ENCODE measurements at regions not wholly inside any gene's neighbourhood (a gene's known extent, or its start where the extent isn't known, plus 50 kb on each side); places are given as distances from the start of the nearest gene placed in this dataset.

DNA sequence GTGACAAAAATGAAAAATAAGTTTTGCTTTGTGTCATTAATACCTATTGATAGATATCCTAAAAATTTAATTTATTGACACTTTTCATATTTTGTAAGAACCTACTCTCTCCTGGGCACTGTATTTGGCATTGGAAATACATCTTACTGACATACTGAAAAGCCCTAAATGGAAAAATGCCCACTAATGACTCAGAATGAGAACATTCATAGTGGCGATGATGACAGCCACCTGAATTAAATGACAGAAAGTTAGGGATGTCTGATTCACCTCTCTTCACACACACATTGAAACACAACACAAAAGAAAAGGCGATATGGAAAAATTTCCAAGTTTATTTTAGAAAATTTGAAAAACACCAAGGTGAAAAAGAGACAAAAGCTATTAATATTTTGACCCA lies 992.3 kb downstream of the STPG2 start:
- H3K27ac Mint-ChIP-seq = no peak overlapping the region
- no peaks in the 10 kb centered on the region for H3K36me3 Mint-ChIP-seq (ENCODE audit: low read depth)
- H3K27me3 Mint-ChIP-seq = no peaks in the 10 kb centered on the region
- H3K9me3 Mint-ChIP-seq = no peaks in the 10 kb centered on the region
- intact Hi-C loops (cut with micrococcal nuclease) = no loop called here
- no peaks in the 10 kb centered on the region for H3K4me1 Mint-ChIP-seq (ENCODE audit: low read depth)
- H3K4me3 Mint-ChIP-seq = no peak overlapping the region

DNA sequence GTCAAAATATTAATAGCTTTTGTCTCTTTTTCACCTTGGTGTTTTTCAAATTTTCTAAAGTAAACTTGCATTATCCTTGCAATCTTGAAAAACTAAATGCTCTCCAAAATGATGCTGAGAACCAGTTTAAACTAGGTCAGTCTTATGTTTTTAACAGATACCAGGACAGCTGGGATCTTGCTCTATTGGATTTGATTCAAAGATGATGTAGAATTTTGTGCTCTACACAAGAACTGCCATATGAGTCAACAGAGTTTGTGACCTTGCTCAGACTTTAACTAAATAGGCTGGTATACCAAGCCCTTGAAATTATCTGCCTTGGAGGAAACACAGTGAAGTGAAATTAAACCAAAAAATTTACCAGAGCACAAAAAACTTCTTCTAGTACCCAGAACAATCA lies 991.1 kb downstream of the STPG2 start:
- H3K27me3 Mint-ChIP-seq = no peaks in the 10 kb centered on the region
- H3K4me3 Mint-ChIP-seq = no peak overlapping the region
- H3K27ac Mint-ChIP-seq = no peak overlapping the region
- H3K36me3 Mint-ChIP-seq (ENCODE audit: low read depth) = no peaks in the 10 kb centered on the region
- intact Hi-C loops (cut with micrococcal nuclease) = no loop called here
- no peaks in the 10 kb centered on the region for H3K4me1 Mint-ChIP-seq (ENCODE audit: low read depth)
- H3K9me3 Mint-ChIP-seq = no peaks in the 10 kb centered on the region

DNA sequence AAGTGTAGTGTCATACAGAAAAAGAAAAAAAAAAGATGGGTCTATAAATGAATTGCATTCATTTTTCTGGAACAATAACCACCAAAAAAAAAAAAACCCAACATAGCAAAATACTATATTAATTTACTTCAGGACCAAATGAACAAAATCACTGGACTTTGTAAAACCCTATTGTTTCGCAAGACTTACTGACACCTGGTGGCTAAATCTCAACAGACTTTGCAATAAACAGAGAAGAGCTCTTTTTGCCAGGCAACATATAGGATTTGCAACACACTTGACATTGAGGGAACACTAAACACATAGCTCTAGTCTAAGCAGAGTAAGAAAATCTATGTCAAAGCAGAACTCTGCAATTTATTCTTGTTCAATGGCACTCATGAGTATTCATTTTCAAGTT lies 990.2 kb downstream of the STPG2 start:
- Mint-ChIP-seq H3K4me3 (no peak overlapping the region), H3K27me3 (no peaks in the 10 kb centered on the region), H3K27ac (no peak overlapping the region), H3K9me3 (no peaks in the 10 kb centered on the region), H3K4me1 (ENCODE audit: low read depth) (no peaks in the 10 kb centered on the region), H3K36me3 (ENCODE audit: low read depth) (no peaks in the 10 kb centered on the region)
- intact Hi-C loops (cut with micrococcal nuclease) = no loop called here

DNA sequence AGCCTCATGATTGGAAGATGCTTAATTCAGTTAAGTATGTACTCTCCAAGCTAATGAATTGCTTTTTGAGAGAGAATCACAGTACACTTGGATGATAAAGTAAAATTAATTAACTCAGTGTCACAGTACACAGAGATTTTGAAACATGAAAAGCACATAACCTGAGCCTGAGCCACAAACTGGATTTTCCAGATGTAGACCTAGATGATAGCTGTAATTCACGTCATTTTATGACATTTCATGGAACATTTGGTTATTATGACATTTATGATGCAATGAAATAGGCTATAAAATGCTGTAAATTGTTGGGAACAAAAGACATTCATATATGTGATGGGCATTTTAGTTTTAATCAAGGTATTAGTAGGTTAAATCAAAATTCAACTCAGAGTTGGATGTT lies 983.7 kb downstream of the STPG2 start:
- H3K4me1 Mint-ChIP-seq (ENCODE audit: low read depth) = no peaks in the 10 kb centered on the region
- H3K4me3 Mint-ChIP-seq = no peak overlapping the region
- H3K36me3 Mint-ChIP-seq (ENCODE audit: low read depth) = no peaks in the 10 kb centered on the region
- intact Hi-C loops (cut with micrococcal nuclease) = no loop called here
- H3K9me3 Mint-ChIP-seq = peaks cover 8% of the 10 kb centered on the region
- no peaks in the 10 kb centered on the region for H3K27me3 Mint-ChIP-seq
- no peak overlapping the region for H3K27ac Mint-ChIP-seq

DNA sequence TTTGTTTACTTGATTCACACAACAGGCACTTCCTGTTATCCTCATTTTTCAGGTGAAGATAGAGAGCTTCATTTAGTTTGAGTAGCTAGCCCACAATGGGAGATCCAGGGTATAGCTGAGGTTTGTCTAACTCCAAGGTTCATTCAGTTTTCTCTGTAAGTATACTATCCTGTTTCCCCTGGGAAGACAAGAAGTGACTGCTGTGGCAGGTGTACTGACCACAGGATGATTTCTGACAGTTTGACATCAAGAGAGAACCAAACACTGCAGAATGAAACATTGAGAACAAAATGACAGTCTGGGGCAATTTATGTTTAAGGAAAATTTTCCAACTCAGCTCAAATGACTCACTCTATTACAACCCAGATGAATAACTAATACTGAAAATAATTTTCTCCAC lies 958.0 kb downstream of the STPG2 start:
- H3K9me3 Mint-ChIP-seq = peaks cover 34% of the 10 kb centered on the region
- no peak overlapping the region for H3K27ac Mint-ChIP-seq
- no peaks in the 10 kb centered on the region for H3K4me1 Mint-ChIP-seq (ENCODE audit: low read depth)
- H3K36me3 Mint-ChIP-seq (ENCODE audit: low read depth) = no peaks in the 10 kb centered on the region
- no peaks in the 10 kb centered on the region for H3K27me3 Mint-ChIP-seq
- intact Hi-C loops (cut with micrococcal nuclease) = no loop called here
- no peak overlapping the region for H3K4me3 Mint-ChIP-seq

DNA sequence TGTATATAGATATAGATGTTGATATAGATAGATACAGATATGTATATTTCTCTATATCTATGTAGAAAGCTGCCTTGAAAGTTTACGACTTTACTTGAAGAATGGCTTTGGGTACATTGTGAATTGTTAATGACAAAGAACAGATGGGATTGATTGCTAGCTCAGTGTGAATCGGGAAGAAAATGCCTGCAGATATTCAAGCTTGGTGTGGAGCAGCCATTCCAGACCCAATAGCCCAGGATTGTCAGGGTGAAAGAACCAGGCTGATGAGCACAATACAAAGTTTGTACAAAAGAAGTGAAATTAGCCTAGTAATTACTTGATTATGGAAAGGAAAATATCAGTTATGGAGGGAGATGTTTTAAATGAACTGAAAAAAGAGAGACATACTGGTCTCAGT lies 946.2 kb downstream of the STPG2 start:
- Mint-ChIP-seq H3K27me3 (no peaks in the 10 kb centered on the region), H3K9me3 (peaks cover 29% of the 10 kb centered on the region), H3K27ac (no peak overlapping the region), H3K36me3 (ENCODE audit: low read depth) (no peaks in the 10 kb centered on the region), H3K4me1 (ENCODE audit: low read depth) (no peaks in the 10 kb centered on the region), H3K4me3 (no peak overlapping the region)
- intact Hi-C loops (cut with micrococcal nuclease) = no loop called here

DNA sequence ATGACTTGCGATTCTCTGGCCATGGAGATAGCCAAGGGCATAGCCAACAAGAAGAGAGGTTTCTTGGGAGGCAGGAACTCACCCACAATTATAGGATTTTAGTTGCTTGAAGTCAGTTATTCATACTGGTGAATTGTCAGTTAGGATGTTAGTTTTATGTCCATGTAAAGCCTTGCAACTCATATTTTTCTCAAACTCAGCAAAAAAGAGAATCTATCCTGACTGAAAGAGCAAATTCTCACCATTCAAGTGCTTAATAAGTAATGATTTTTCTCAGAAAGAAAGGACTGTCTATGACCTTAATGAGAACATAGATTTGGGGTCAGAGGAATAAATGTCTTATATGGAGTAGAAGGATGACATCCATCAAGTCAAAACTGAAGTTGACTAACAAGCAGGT lies 934.5 kb downstream of the STPG2 start:
- H3K4me1 Mint-ChIP-seq (ENCODE audit: low read depth) = no peaks in the 10 kb centered on the region
- intact Hi-C loops (cut with micrococcal nuclease) = no loop called here
- peaks cover 20% of the 10 kb centered on the region for H3K9me3 Mint-ChIP-seq
- no peak overlapping the region for H3K4me3 Mint-ChIP-seq
- no peak overlapping the region for H3K27ac Mint-ChIP-seq
- H3K27me3 Mint-ChIP-seq = no peaks in the 10 kb centered on the region
- no peaks in the 10 kb centered on the region for H3K36me3 Mint-ChIP-seq (ENCODE audit: low read depth)

DNA sequence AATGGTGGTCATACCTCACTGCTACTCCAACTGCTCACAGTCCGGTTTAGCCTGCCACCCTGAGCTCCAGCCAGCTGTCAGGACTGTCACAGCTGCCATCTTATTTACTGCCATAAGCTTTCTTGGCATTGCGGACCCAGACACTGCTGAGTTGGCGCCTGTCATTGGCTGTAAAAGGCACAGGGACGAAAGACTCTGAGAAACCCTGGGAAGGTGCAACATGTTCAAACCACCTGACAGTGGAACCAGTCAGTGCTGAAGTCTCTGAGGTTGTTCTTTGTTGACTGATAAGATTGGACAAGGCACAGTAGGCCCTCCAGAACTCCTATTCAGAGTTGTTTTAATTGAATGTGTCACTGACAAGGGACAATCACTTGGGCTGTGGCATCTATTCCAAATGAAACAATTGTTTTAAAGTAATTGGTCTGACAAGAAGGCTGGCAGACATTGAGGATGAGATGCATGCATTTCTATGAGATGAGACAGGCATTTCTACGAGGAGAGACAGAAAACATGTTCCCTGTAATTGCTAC lies 927.8 kb downstream of the STPG2 start:
- intact Hi-C loops (cut with micrococcal nuclease) = no loop called here
- Mint-ChIP-seq H3K4me3 (no peak overlapping the region), H3K36me3 (ENCODE audit: low read depth) (no peaks in the 10 kb centered on the region), H3K27ac (no peak overlapping the region), H3K9me3 (peaks cover 24% of the 10 kb centered on the region), H3K27me3 (no peaks in the 10 kb centered on the region), H3K4me1 (ENCODE audit: low read depth) (no peaks in the 10 kb centered on the region)

DNA sequence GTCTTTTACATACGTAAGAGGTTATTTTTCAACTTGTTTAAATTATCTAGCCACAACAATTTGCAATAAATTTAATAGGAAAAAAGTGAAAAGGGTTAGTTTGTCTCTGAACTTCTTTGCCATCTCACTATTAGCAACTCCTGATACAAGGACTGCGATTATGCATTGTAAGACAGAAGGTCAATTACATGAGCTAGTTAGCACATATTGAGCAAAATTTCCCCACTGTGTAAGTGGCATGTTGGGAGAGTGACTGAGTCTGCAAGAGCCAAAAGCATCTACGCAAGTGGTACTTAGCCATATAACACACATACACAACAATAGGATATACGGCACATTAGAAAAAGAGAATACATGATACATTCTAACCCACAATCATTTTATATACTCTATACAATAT lies 927.2 kb downstream of the STPG2 start:
- H3K9me3 Mint-ChIP-seq = peaks cover 24% of the 10 kb centered on the region
- no peaks in the 10 kb centered on the region for H3K27me3 Mint-ChIP-seq
- no peak overlapping the region for H3K27ac Mint-ChIP-seq
- intact Hi-C loops (cut with micrococcal nuclease) = no loop called here
- H3K4me3 Mint-ChIP-seq = no peak overlapping the region
- H3K4me1 Mint-ChIP-seq (ENCODE audit: low read depth) = no peaks in the 10 kb centered on the region
- H3K36me3 Mint-ChIP-seq (ENCODE audit: low read depth) = no peaks in the 10 kb centered on the region

DNA sequence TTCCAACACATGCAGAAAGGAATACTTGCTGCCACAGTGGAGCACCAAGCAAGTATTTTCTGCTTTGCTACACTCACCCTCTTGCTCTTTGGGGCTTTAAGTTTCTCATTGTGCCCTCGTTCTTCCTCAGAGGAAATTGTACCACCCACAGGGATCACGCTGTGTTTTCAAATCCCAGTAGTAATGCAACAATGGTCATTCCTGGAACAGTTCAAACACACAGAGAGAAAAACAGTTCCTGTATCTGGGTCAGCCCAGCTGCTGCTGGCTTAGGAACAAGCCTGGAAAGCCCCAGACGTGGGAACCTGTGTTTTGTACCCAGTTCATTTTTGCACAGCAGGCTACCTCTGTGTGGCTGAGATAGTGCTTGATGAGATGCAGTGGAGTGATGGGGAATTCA lies 907.8 kb downstream of the STPG2 start:
- H3K36me3 Mint-ChIP-seq (ENCODE audit: low read depth) = no peaks in the 10 kb centered on the region
- intact Hi-C loops (cut with micrococcal nuclease) = no loop called here

DNA sequence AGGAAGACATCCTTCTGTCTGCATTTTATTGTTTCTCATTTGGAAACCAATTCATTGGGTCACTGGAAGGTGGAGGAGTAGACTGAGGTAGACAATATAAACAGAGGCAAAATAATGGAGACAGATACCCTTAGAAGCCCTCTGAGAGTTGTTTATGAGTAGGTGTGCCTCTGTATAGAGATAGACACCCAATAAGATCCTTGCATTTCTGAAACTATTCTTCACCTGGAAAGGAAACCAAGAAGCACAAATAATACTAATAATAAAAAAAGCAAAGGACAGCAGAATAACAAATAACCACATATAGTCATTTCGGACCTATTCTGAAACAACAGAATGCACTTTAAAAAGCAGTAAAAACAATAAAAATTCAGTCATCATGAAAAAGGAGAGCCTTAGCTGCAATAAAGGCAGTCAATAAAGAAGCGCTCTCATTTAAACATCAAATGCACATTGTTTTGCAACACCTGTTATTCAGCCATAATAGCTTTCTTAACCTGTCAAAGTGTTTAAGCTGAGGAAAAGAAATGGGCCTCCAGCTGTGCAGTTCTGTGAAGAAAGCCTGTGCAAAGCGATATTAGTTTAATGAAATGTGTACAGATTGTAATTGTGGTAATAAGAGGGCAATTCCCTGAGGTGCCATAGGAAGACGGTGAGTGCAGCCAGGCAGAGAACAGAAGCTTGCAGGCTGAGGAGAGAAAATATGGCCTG lies 904.2 kb downstream of the STPG2 start:
- no peaks in the 10 kb centered on the region for H3K36me3 Mint-ChIP-seq (ENCODE audit: low read depth)

More for the DNA sequence above, 907.8 kb downstream of the STPG2 start:
- H3K4me1 Mint-ChIP-seq (ENCODE audit: low read depth) = no peaks in the 10 kb centered on the region
- no peak overlapping the region for H3K4me3 Mint-ChIP-seq
- H3K27me3 Mint-ChIP-seq = no peaks in the 10 kb centered on the region
- H3K27ac Mint-ChIP-seq = no peak overlapping the region
- peaks cover 26% of the 10 kb centered on the region for H3K9me3 Mint-ChIP-seq

DNA sequence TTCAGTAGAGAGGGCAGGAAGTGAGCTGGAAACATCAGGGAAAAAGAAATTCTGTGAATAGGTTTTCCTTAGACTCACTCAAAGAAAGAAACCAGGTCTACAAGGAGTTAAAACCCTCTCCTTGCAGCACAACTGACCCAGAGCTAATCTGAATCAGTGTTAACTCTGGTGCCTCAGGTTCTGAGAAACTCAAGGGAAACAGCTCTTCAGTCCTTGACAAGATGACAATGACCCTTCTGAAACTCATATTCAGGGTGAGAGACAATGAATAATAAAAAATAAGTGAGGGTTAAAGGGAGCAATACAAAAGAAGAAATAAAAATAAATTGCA lies 903.6 kb downstream of the STPG2 start:
- Mint-ChIP-seq H3K27ac (no peak overlapping the region), H3K4me1 (ENCODE audit: low read depth) (no peaks in the 10 kb centered on the region), H3K36me3 (ENCODE audit: low read depth) (no peaks in the 10 kb centered on the region), H3K9me3 (peaks cover 33% of the 10 kb centered on the region), H3K27me3 (no peaks in the 10 kb centered on the region), H3K4me3 (no peak overlapping the region)
- intact Hi-C loops (cut with micrococcal nuclease) = no loop called here

More for the DNA sequence above, 904.2 kb downstream of the STPG2 start:
- Mint-ChIP-seq H3K4me3 (no peak overlapping the region), H3K4me1 (ENCODE audit: low read depth) (no peaks in the 10 kb centered on the region), H3K27ac (no peak overlapping the region), H3K27me3 (no peaks in the 10 kb centered on the region), H3K9me3 (peaks cover 33% of the 10 kb centered on the region)
- intact Hi-C loops (cut with micrococcal nuclease) = no loop called here

DNA sequence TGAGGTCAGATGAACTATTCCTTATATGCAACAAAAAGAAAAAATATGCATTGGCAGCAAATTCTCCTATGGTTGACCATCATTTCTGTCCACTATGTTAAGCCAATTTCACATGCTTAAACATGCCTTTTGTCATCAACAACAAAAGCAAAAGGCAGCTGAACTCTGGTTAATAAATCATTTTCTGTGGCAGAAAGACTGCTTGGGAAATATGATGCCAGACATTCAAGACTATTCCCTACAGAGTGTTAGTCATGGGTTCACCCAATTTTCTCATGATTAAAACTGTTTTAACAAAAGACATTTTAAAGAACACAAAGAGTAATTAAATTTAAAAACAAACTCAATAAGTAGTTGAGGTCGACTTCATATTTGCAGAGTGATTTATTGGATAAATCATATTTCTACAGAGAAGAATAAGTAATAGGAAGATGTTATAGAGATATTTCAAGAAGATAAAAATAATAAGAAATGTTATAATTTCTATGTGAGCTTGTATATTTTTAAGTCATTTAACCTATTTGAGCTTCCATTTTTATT lies 890.6 kb downstream of the STPG2 start:
- Mint-ChIP-seq H3K27ac (no peak overlapping the region), H3K36me3 (ENCODE audit: low read depth) (no peaks in the 10 kb centered on the region), H3K4me3 (no peak overlapping the region), H3K27me3 (no peaks in the 10 kb centered on the region), H3K9me3 (peaks cover 31% of the 10 kb centered on the region), H3K4me1 (ENCODE audit: low read depth) (no peaks in the 10 kb centered on the region)
- intact Hi-C loops (cut with micrococcal nuclease) = no loop called here

DNA sequence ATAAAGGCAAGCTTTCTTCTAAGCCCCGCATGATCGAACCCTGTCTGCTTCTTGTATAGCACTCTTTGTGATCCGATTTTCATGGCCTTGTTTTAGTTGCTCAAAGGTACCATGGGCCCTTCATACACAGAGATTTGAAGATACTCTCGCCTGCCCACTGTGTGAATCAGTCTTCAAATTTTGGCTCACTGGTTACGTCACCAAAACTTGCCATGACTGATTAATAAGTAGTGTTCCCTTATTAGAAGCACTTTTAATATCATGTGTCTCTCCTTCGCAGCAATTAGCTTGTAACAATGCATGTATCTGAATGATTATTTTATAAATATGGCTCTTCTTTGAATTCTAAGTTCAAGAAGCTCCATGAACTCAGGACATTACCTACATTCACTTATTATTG lies 880.5 kb downstream of the STPG2 start:
- Mint-ChIP-seq H3K36me3 (ENCODE audit: low read depth) (no peaks in the 10 kb centered on the region), H3K27ac (no peak overlapping the region), H3K9me3 (peaks cover 29% of the 10 kb centered on the region), H3K4me3 (no peak overlapping the region), H3K4me1 (ENCODE audit: low read depth) (no peaks in the 10 kb centered on the region), H3K27me3 (no peaks in the 10 kb centered on the region)
- intact Hi-C loops (cut with micrococcal nuclease) = no loop called here

DNA sequence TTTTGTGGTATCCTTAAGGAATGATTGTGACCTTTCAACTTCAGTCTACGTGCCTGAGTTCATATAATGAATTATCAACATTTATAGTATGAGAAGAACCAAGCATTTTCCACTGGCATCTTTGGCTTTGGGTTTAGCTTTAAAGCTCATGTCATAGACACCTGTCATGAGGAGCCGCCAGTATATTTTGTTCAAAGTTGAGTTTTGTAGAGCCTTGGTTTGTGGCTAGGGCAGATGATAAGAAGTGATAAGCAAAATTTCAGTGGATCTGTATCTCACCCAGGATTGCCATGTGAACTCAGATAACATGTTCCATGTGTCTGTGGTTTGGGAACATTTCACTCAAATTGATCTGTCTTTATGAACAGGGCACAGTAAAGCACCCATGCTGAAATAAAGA lies 873.2 kb downstream of the STPG2 start:
- Mint-ChIP-seq H3K27me3 (no peaks in the 10 kb centered on the region), H3K4me3 (no peak overlapping the region), H3K36me3 (ENCODE audit: low read depth) (no peaks in the 10 kb centered on the region), H3K4me1 (ENCODE audit: low read depth) (no peaks in the 10 kb centered on the region), H3K27ac (no peak overlapping the region), H3K9me3 (peaks cover 29% of the 10 kb centered on the region)
- intact Hi-C loops (cut with micrococcal nuclease) = no loop called here

Measured in dendritic cell treated with granulocyte-macrophage colony-stimulating factor and Interleukin-4, amounts not matched to agents 40 ng/mL and 50 ng/mL, for 4 days (primary cell).